Effector memory CD4-positive, alpha-beta T cell (primary cell): ENCODE measurements at regions not wholly inside any gene's neighbourhood (a gene's known extent, or its start where the extent isn't known, plus 50 kb on each side); places are given as distances from the start of the nearest gene placed in this dataset.
"Not testable (repeated sequence)": the region's sequence is repeated elsewhere in the genome, so short reads cannot be mapped to it uniquely, and the experiment has no call there.

Source experiments
- DNase-seq, 3 donors: peaks; one replicate each; pipeline ENCODE4 v3.0.0-alpha.2; 2020
- H3K27ac ChIP-seq: 2 replicates; pipeline ENCODE4 v1.7.0; 2013; ENCODE audit warnings: mild to moderate bottlenecking, low read length, moderate library complexity; ENCODE audit not compliant: insufficient read depth, poor library complexity, severe bottlenecking
- H3K27me3 ChIP-seq: replicated peaks from 2 replicates; pipeline ENCODE4 v1.7.0; 2013; ENCODE audit warnings: mild to moderate bottlenecking, low read length; ENCODE audit not compliant: insufficient read depth, control insufficient read depth, poor library complexity, severe bottlenecking
- H3K36me3 ChIP-seq: 2 replicates; pipeline ENCODE4 v1.7.0; 2013; ENCODE audit warnings: mild to moderate bottlenecking, low read length, moderate library complexity; ENCODE audit not compliant: control insufficient read depth, insufficient read depth
- H3K4me1 ChIP-seq: 2 replicates; pipeline ENCODE4 v1.7.0; 2013; ENCODE audit warnings: low read length, mild to moderate bottlenecking; ENCODE audit not compliant: control insufficient read depth, insufficient read depth, poor library complexity, severe bottlenecking
- H3K4me3 ChIP-seq: 2 replicates; pipeline ENCODE4 v1.7.0; 2013; ENCODE audit warnings: low read length, low read depth, mild to moderate bottlenecking; ENCODE audit not compliant: insufficient read depth, poor library complexity, severe bottlenecking
- H3K9me3 ChIP-seq: 2 replicates; pipeline ENCODE4 v1.7.0; 2013; ENCODE audit warnings: mild to moderate bottlenecking, low read length, moderate library complexity; ENCODE audit not compliant: control insufficient read depth

- Histone ChIP-seq H3K4me3 (no peak overlapping the region), H3K36me3 (no peaks in the 10 kb centered on the region), H3K27ac (no peak overlapping the region), H3K4me1 (no peaks in the 10 kb centered on the region), H3K27me3 (no peaks in the 10 kb centered on the region), H3K9me3 (no peaks in the 10 kb centered on the region)
- DNase-seq: no peak
Measured at GRCh38 chr2:84131278-84131830, 327.7 kb downstream of the SUCLG1 start.

GRCh38 chr2:84129018-84129417, 330.1 kb downstream of the SUCLG1 start:
- Histone ChIP-seq H3K27me3 (no peaks in the 10 kb centered on the region), H3K4me3 (no peak overlapping the region), H3K27ac (no peak overlapping the region), H3K4me1 (no peaks in the 10 kb centered on the region), H3K36me3 (no peaks in the 10 kb centered on the region), H3K9me3 (no peaks in the 10 kb centered on the region)
- DNase-seq: no peak

- not testable (repeated sequence) for H3K4me3 ChIP-seq, H3K36me3 ChIP-seq, H3K4me1 ChIP-seq, H3K27ac ChIP-seq, DNase-seq, H3K9me3 ChIP-seq, H3K27me3 ChIP-seq
Measured at GRCh38 chr2:84127812-84128211, 331.3 kb downstream of the SUCLG1 start.

- H3K4me1 ChIP-seq: no peaks in the 10 kb centered on the region
- DNase-seq: no peak
- no peak overlapping the region for H3K27ac ChIP-seq
- H3K4me3 ChIP-seq: no peak overlapping the region
- no peaks in the 10 kb centered on the region for H3K27me3 ChIP-seq
- no peaks in the 10 kb centered on the region for H3K36me3 ChIP-seq
- no peaks in the 10 kb centered on the region for H3K9me3 ChIP-seq
Measured at GRCh38 chr2:84126530-84126929, 332.6 kb downstream of the SUCLG1 start.

- no peaks in the 10 kb centered on the region for H3K9me3 ChIP-seq
- H3K4me3 ChIP-seq: no peak overlapping the region
- H3K27me3 ChIP-seq: no peaks in the 10 kb centered on the region
- no peaks in the 10 kb centered on the region for H3K4me1 ChIP-seq
- H3K36me3 ChIP-seq: no peaks in the 10 kb centered on the region
- H3K27ac ChIP-seq: no peak overlapping the region
- DNase-seq: no peak
Measured at GRCh38 chr2:84126084-84126483, 333.0 kb downstream of the SUCLG1 start.

- Histone ChIP-seq H3K36me3 (no peaks in the 10 kb centered on the region), H3K27me3 (no peaks in the 10 kb centered on the region), H3K4me1 (no peaks in the 10 kb centered on the region), H3K4me3 (no peak overlapping the region), H3K27ac (no peak overlapping the region), H3K9me3 (no peaks in the 10 kb centered on the region)
- DNase-seq: no peak
Measured at GRCh38 chr2:84116143-84116542, 342.9 kb downstream of the SUCLG1 start.

- no peaks in the 10 kb centered on the region for H3K9me3 ChIP-seq
- no peak for DNase-seq
- no peaks in the 10 kb centered on the region for H3K27me3 ChIP-seq
Measured at GRCh38 chr2:84115173-84115857, 343.8 kb downstream of the SUCLG1 start.

GRCh38 chr2:84103816-84104527, 355.1 kb downstream of the SUCLG1 start:
- H3K9me3 ChIP-seq, DNase-seq, H3K27me3 ChIP-seq, H3K4me1 ChIP-seq, H3K27ac ChIP-seq, H3K4me3 ChIP-seq, H3K36me3 ChIP-seq: not testable (repeated sequence)

More at GRCh38 chr2:84115173-84115857, 343.8 kb downstream of the SUCLG1 start:
- H3K4me3 ChIP-seq: no peak overlapping the region
- H3K4me1 ChIP-seq: no peaks in the 10 kb centered on the region
- no peaks in the 10 kb centered on the region for H3K36me3 ChIP-seq
- H3K27ac ChIP-seq: no peak overlapping the region

- no peak for DNase-seq
- no peaks in the 10 kb centered on the region for H3K36me3 ChIP-seq
- H3K4me3 ChIP-seq: no peak overlapping the region
- no peak overlapping the region for H3K27ac ChIP-seq
- no peaks in the 10 kb centered on the region for H3K27me3 ChIP-seq
- H3K9me3 ChIP-seq: no peaks in the 10 kb centered on the region
- H3K4me1 ChIP-seq: no peaks in the 10 kb centered on the region
Measured at GRCh38 chr2:84102274-84102673, 356.8 kb downstream of the SUCLG1 start.

GRCh38 chr2:84088656-84089055, 370.4 kb downstream of the SUCLG1 start:
- no peaks in the 10 kb centered on the region for H3K36me3 ChIP-seq
- no peak for DNase-seq
- H3K9me3 ChIP-seq: no peaks in the 10 kb centered on the region
- no peak overlapping the region for H3K27ac ChIP-seq
- no peaks in the 10 kb centered on the region for H3K4me1 ChIP-seq
- no peak overlapping the region for H3K4me3 ChIP-seq
- H3K27me3 ChIP-seq: no peaks in the 10 kb centered on the region
